DOHH2 (cell line): ENCODE measurements at regions not wholly inside any gene's neighbourhood (a gene's known extent, or its start where the extent isn't known, plus 50 kb on each side); places are given as distances from the start of the nearest gene placed in this dataset.
A peak's percentile ranks its signal among the peaks of the same experiment; 100 is the strongest.
"Not testable (repeated sequence)": the region's sequence is repeated elsewhere in the genome, so short reads cannot be mapped to it uniquely, and the experiment has no call there.

Source experiments
- H3F3A ChIP-seq: fragments of 200-600 bp; sonication (generic), shearing (Covaris generic); 2 replicates; pipeline ENCODE4 v1.6.0; 2016; ENCODE audit warnings: antibody characterized with exemption, mild to moderate bottlenecking; ENCODE audit not compliant: control insufficient read depth, insufficient read depth
- H3K27ac ChIP-seq: fragments of 200-600 bp; sonication (generic); 2 replicates; pipeline ENCODE4 v1.5.1; 2014; ENCODE audit warnings: low read depth, mild to moderate bottlenecking, low read length, moderate library complexity
- H3K27me3 ChIP-seq: fragments of 200-600 bp; sonication (generic); 2 replicates; pipeline ENCODE4 v1.6.1; 2014; ENCODE audit warnings: mild to moderate bottlenecking, low read length, mixed read lengths; ENCODE audit not compliant: control insufficient read depth
- H3K36me3 ChIP-seq: fragments of 200-600 bp; sonication (generic); 2 replicates; pipeline ENCODE4 v1.6.1; 2014; ENCODE audit warnings: mild to moderate bottlenecking, low read length, moderate library complexity, mixed read lengths; ENCODE audit not compliant: control insufficient read depth
- H3K4me1 ChIP-seq: fragments of 200-600 bp; sonication (generic); 2 replicates; pipeline ENCODE4 v1.6.1; 2014; ENCODE audit warnings: mild to moderate bottlenecking, low read length, mixed read lengths; ENCODE audit not compliant: control insufficient read depth
- H3K4me2 ChIP-seq: fragments of 200-600 bp; sonication (generic); 2 replicates; pipeline ENCODE4 v1.6.0; 2014; ENCODE audit warnings: mild to moderate bottlenecking, low read length, moderate library complexity
- H3K4me3 ChIP-seq: fragments of 200-600 bp; sonication (generic); 2 replicates; pipeline ENCODE4 v1.5.1; 2014; ENCODE audit warnings: mild to moderate bottlenecking, low read length, mixed read lengths
- H3K79me2 ChIP-seq: fragments of 200-600 bp; sonication (generic); 2 replicates; pipeline ENCODE4 v1.6.1; 2014; ENCODE audit warnings: mild to moderate bottlenecking, low read length, mixed read lengths; ENCODE audit not compliant: control insufficient read depth
- H3K9me2 ChIP-seq: fragments of 200-600 bp; sonication (generic); replicated peaks from 2 replicates; pipeline ENCODE4 v1.6.1; 2014; ENCODE audit warnings: mild to moderate bottlenecking, low read length, mixed read lengths; ENCODE audit not compliant: control insufficient read depth
- H3K9me3 ChIP-seq: fragments of 200-600 bp; sonication (generic); 2 replicates; pipeline ENCODE4 v1.6.1; 2014; ENCODE audit warnings: antibody characterized with exemption, low read length, mixed read lengths; ENCODE audit not compliant: control insufficient read depth, insufficient read depth
- H4K20me1 ChIP-seq: fragments of 200-600 bp; sonication (generic); 2 replicates; pipeline ENCODE4 v1.6.0; 2014; ENCODE audit warnings: low read depth, mild to moderate bottlenecking, antibody characterized with exemption, low read length, moderate library complexity; ENCODE audit not compliant: control insufficient read depth, insufficient read depth
- TF ChIP-seq, protein P1 (sequence below): fragments of 200-600 bp; sonication (generic); IDR thresholded peaks from one replicate; pipeline ENCODE4 v1.5.1; 2014; ENCODE audit warnings: antibody characterized with exemption, mild to moderate bottlenecking, low read depth, low read length; ENCODE audit not compliant: poor library complexity, severe bottlenecking

DNA sequence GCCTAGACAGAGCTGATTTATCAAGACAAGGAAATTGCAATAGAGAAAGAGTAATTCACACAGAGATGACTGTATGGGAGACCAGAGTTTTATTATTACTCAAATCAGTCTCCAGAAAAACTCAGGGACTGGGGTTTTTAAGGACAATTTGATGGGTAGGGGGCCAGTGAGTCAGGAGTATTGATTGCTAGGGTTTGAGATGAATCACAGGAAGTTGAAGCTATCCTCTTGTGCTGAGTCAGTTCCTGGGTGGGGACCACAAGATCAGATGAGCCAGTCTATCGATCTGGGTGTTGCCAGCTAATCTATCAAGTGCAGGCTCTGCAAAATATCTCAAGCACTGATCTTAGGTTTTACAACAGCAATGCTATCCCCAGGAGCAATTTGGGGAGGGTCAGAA, 87.4 kb upstream of the TGIF2LY start:
- not testable (repeated sequence) for H3K27me3 ChIP-seq, H4K20me1 ChIP-seq, H3K79me2 ChIP-seq, H3K9me3 ChIP-seq, H3K4me3 ChIP-seq, H3K4me2 ChIP-seq, H3K4me1 ChIP-seq, H3K9me2 ChIP-seq, H3K27ac ChIP-seq, H3K36me3 ChIP-seq, H3F3A ChIP-seq

DNA sequence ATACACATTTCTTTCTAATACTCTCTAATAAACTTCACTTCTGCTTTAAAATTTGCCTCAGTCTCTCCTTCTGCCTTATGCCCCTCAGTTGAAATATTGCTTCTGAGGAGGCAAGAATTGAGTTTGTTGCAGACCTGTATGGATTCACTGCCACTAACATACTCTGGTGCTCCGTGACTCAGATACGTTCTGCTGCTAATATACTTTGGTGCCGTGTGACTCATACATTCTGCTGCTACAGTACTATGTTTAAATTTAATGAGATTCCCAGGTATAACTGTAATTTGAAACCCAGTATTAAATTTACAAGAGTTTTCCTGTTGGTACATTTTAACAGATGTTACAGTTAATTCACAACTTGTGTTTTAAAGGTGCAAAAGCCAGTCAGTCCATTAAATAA, 84.3 kb upstream of the TGIF2LY start:
- not testable (repeated sequence) for H3K79me2 ChIP-seq, H3K27me3 ChIP-seq, H3K9me2 ChIP-seq, H3K4me3 ChIP-seq, H3F3A ChIP-seq, H3K4me2 ChIP-seq, H3K4me1 ChIP-seq, H3K36me3 ChIP-seq, H3K9me3 ChIP-seq, H3K27ac ChIP-seq, H4K20me1 ChIP-seq

DNA sequence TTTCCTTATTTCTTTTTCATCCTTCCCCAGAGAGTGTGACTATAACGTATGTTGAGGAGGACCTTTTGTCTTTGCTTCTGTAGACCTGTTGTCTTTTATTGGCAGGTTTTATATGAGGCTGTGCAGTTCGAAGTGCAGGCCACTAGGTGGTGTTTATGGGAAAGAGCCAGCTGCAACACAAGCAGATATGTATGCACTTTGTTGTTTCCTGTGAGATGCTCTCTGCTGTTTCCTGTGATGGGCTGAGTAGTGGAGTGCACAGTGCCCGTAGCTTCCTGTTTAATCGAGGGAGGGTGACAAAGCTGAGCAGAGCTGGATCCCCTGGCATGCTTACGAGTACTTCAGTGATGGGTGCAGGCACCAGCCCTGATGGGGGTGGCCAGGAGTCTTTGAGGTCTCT, 51.8 kb upstream of the TGIF2LY start:
- peak overlapping the region; percentile 31; the same call in 1 of the 2 replicates for H3K4me2 ChIP-seq
- H3F3A ChIP-seq, H3K4me3 ChIP-seq, H3K36me3 ChIP-seq, H3K9me3 ChIP-seq, H3K27ac ChIP-seq, H3K79me2 ChIP-seq, H3K4me1 ChIP-seq, H4K20me1 ChIP-seq, H3K9me2 ChIP-seq, H3K27me3 ChIP-seq: not testable (repeated sequence)
- TF ChIP-seq, protein P1, sequence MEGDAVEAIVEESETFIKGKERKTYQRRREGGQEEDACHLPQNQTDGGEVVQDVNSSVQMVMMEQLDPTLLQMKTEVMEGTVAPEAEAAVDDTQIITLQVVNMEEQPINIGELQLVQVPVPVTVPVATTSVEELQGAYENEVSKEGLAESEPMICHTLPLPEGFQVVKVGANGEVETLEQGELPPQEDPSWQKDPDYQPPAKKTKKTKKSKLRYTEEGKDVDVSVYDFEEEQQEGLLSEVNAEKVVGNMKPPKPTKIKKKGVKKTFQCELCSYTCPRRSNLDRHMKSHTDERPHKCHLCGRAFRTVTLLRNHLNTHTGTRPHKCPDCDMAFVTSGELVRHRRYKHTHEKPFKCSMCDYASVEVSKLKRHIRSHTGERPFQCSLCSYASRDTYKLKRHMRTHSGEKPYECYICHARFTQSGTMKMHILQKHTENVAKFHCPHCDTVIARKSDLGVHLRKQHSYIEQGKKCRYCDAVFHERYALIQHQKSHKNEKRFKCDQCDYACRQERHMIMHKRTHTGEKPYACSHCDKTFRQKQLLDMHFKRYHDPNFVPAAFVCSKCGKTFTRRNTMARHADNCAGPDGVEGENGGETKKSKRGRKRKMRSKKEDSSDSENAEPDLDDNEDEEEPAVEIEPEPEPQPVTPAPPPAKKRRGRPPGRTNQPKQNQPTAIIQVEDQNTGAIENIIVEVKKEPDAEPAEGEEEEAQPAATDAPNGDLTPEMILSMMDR = peak; percentile 32
